PC-3 (cell line): ENCODE measurements at regions not wholly inside any gene's neighbourhood (a gene's known extent, or its start where the extent isn't known, plus 50 kb on each side); places are given as distances from the start of the nearest gene placed in this dataset.

ENCODE experiments used
- ATAC-seq: fragments of 200-7000 bp; cut with Tn5 transposase; 2 replicates; pipeline ENCODE4 v1.9.1; 2020; ENCODE audit warnings: mild to moderate bottlenecking, moderate library complexity
- BruUV-seq: library from RNA; stranded (reverse); fragments of 400-500 nt; replicated peaks from 2 replicates; lab custom pipeline; 2021; lab: Mats Ljungman, UMichigan
- CTCF ChIA-PET: fragments of 300-600 bp; sonication (Branson Sonifier 250); formaldehyde crosslinking; loops from one replicate; lab custom pipeline; 2022; ENCODE audit warnings: antibody characterized with exemption; lab: Charles Lee
- POLR2A ChIA-PET: fragments of 300-600 bp; sonication (Branson Sonifier 250); formaldehyde crosslinking; loops from one replicate; lab custom pipeline; 2022; ENCODE audit warnings: antibody characterized with exemption; ENCODE audit not compliant: unreplicated experiment; lab: Charles Lee
- DNase-seq: peaks from one replicate; pipeline ENCODE4 v3.0.0-alpha.2; 2015
- H2AFZ ChIP-seq: fragments of 300-600 bp; sonication (generic); 2 replicates; pipeline ENCODE4 v1.6.0; 2016; ENCODE audit warnings: antibody characterized with exemption, low read length
- H3F3A ChIP-seq: fragments of 300-600 bp; sonication (generic); one replicate; pipeline ENCODE4 v1.6.0; 2017; ENCODE audit warnings: antibody characterized with exemption, low read length, control low read depth, mild to moderate bottlenecking; ENCODE audit not compliant: unreplicated experiment
- H3K27ac ChIP-seq: fragments of 300-600 bp; sonication (generic); 2 replicates; pipeline ENCODE4 v1.5.1; 2016; ENCODE audit warnings: mild to moderate bottlenecking, low read length
- H3K27me3 ChIP-seq: fragments of 300-600 bp; sonication (generic); 2 replicates; pipeline ENCODE4 v1.6.1; 2016; ENCODE audit warnings: low read length, mixed read lengths
- H3K36me3 ChIP-seq: fragments of 300-600 bp; sonication (generic); 2 replicates; pipeline ENCODE4 v1.6.1; 2016; ENCODE audit warnings: low read depth, mixed run types, low read length, mixed read lengths
- H3K4me1 ChIP-seq: fragments of 300-600 bp; sonication (generic); 2 replicates; pipeline ENCODE4 v1.5.1; 2016; ENCODE audit warnings: low read length; ENCODE audit not compliant: insufficient read depth
- H3K4me2 ChIP-seq: fragments of 300-600 bp; sonication (generic); 2 replicates; pipeline ENCODE4 v1.6.0; 2016; ENCODE audit warnings: low read length
- H3K4me3 ChIP-seq: fragments of 300-600 bp; sonication (generic); 2 replicates; pipeline ENCODE4 v1.5.1; 2016; ENCODE audit warnings: mild to moderate bottlenecking, low read length, mixed read lengths
- H3K79me2 ChIP-seq: fragments of 300-600 bp; sonication (generic); 2 replicates; pipeline ENCODE4 v1.6.1; 2017; ENCODE audit warnings: low read length, mixed read lengths
- H3K9ac ChIP-seq: fragments of 300-600 bp; sonication (generic); 2 replicates; pipeline ENCODE4 v1.6.0; 2016; ENCODE audit warnings: mild to moderate bottlenecking, low read length
- H3K9me2 ChIP-seq: fragments of 300-600 bp; sonication (generic); replicated peaks from 2 replicates; pipeline ENCODE4 v1.6.1; 2016; ENCODE audit warnings: mixed run types, low read length, mixed read lengths
- H3K9me3 ChIP-seq: fragments of 300-600 bp; sonication (generic); 2 replicates; pipeline ENCODE4 v1.6.1; 2016; ENCODE audit warnings: low read length, mixed read lengths
- H4K20me1 ChIP-seq: fragments of 300-600 bp; sonication (generic); 2 replicates; pipeline ENCODE4 v1.6.1; 2016; ENCODE audit warnings: low read length, mixed read lengths
- CTCF ChIP-seq: fragments of 300-600 bp; sonication (generic); conservative IDR thresholded peaks from 2 replicates; pipeline ENCODE4 v1.5.1; 2017; ENCODE audit warnings: antibody characterized with exemption, low read depth, mild to moderate bottlenecking, low read length
- EZH2 ChIP-seq: fragments of 300-600 bp; sonication (generic); IDR thresholded peaks from one replicate; pipeline ENCODE4 v1.6.1; 2017; ENCODE audit warnings: antibody characterized with exemption, mild to moderate bottlenecking, low read length; ENCODE audit not compliant: unreplicated experiment
- EZH2phosphoT487 ChIP-seq: fragments of 300-600 bp; sonication (generic); IDR thresholded peaks from 2 replicates; pipeline ENCODE4 v1.6.1; 2018; ENCODE audit warnings: mild to moderate bottlenecking, antibody characterized with exemption, low read length, borderline replicate concordance
- intact Hi-C: fragments of 100-400 bp; cut with micrococcal nuclease; formaldehyde crosslinking; loops from 2 replicates; pipeline ENCODE4 v1.9.0; 2023

GRCh38 chr14:54220071-54220703, 176.6 kb upstream of the CDKN3 start:
- DNase-seq (no peak), ATAC-seq (no peak)
- H3K4me3 ChIP-seq = no peak overlapping the region
- H2AFZ ChIP-seq = no peak overlapping the region
- TF ChIP-seq EZH2 (no peak), CTCF (no peak), EZH2phosphoT487 (no peak)
- no TSS peak for BruUV-seq
- no peak overlapping the region for H3K9ac ChIP-seq
- CTCF ChIA-PET = no interaction called here
- H3K36me3 ChIP-seq = no peaks in the 10 kb centered on the region
- H3K79me2 ChIP-seq = no peaks in the 10 kb centered on the region
- intact Hi-C loops = no loop called here
- POLR2A ChIA-PET = interaction anchor here (0.7 kb wide), 1 partner anchor 685 kb away, joined by 3 read pairs; no protein-coding TSS in a partner anchor
- H3K4me2 ChIP-seq = no peak overlapping the region
- H3K27ac ChIP-seq = no peak overlapping the region
- H3K27me3 ChIP-seq = no peaks in the 10 kb centered on the region
- H3K9me2 ChIP-seq = no peaks in the 10 kb centered on the region
- no peaks in the 10 kb centered on the region for H3K9me3 ChIP-seq
- H3K4me1 ChIP-seq = no peaks in the 10 kb centered on the region
- H4K20me1 ChIP-seq = no peaks in the 10 kb centered on the region
- no peaks in the 10 kb centered on the region for H3F3A ChIP-seq

GRCh38 chr14:54220704-54221431, 175.9 kb upstream of the CDKN3 start:
- no peak for DNase-seq
- BruUV-seq = no TSS peak
- Histone ChIP-seq H3K4me2 (no peak overlapping the region), H4K20me1 (no peaks in the 10 kb centered on the region), H3K79me2 (no peaks in the 10 kb centered on the region), H3K36me3 (no peaks in the 10 kb centered on the region), H3K27me3 (no peaks in the 10 kb centered on the region), H3K9me2 (no peaks in the 10 kb centered on the region), H3F3A (no peaks in the 10 kb centered on the region), H2AFZ (no peak overlapping the region), H3K9me3 (no peaks in the 10 kb centered on the region), H3K27ac (no peak overlapping the region), H3K4me3 (no peak overlapping the region), H3K4me1 (no peaks in the 10 kb centered on the region), H3K9ac (no peak overlapping the region)
- no peak for ATAC-seq
- intact Hi-C loops = no loop called here
- POLR2A ChIA-PET = interaction anchor here (0.6 to 0.7 kb wide), 2 partner anchors 22 to 686 kb away, joined by 3 read pairs; no protein-coding TSS in a partner anchor
- TF ChIP-seq EZH2 (no peak), CTCF (no peak), EZH2phosphoT487 (no peak)
- CTCF ChIA-PET = interaction anchor here (0.6 kb wide), 1 partner anchor 1174 kb away, joined by 3 read pairs; no protein-coding TSS in a partner anchor

GRCh38 chr14:54221432-54221803, 175.4 kb upstream of the CDKN3 start:
- Histone ChIP-seq H3K27ac (no peak overlapping the region), H2AFZ (no peak overlapping the region), H3K36me3 (no peaks in the 10 kb centered on the region), H3K79me2 (no peaks in the 10 kb centered on the region), H3F3A (no peaks in the 10 kb centered on the region), H3K27me3 (no peaks in the 10 kb centered on the region), H3K4me1 (no peaks in the 10 kb centered on the region), H3K4me2 (no peak overlapping the region), H3K4me3 (no peak overlapping the region), H3K9me3 (no peaks in the 10 kb centered on the region), H4K20me1 (no peaks in the 10 kb centered on the region), H3K9me2 (no peaks in the 10 kb centered on the region), H3K9ac (no peak overlapping the region)
- no TSS peak for BruUV-seq
- DNase-seq (no peak), ATAC-seq (no peak)
- intact Hi-C loops = no loop called here
- TF ChIP-seq CTCF = no peak
- TF ChIP-seq EZH2phosphoT487 = no peak
- no peak for TF ChIP-seq EZH2
- ChIA-PET POLR2A (interaction anchor here (0.6 kb wide), 1 partner anchor 21 kb away, joined by 3 read pairs; no protein-coding TSS in a partner anchor), CTCF (interaction anchor here (0.6 kb wide), 1 partner anchor 1175 kb away, joined by 3 read pairs; no protein-coding TSS in a partner anchor)
